Tibial artery (tissue), 4 donors: ENCODE measurements at regions not wholly inside any gene's neighbourhood (a gene's known extent, or its start where the extent isn't known, plus 50 kb on each side); places are given as distances from the start of the nearest gene placed in this dataset.

Experiments
- DNase-seq, 2 donors: peaks; one replicate each; pipeline ENCODE4 v3.0.0-alpha.2; 2019
- H3K27ac ChIP-seq, 2 donors: fragments of 200-600 bp; sonication (generic) in 1 of 2; 1 replicate in 1 of 2; 2 replicates in 1 of 2; pipeline ENCODE4 v1.5.1; 2018 to 2019; ENCODE audit warnings: mild to moderate bottlenecking in 1 of 2
- H3K27me3 ChIP-seq, 2 donors: fragments of 200-600 bp; sonication (generic) in 1 of 2; one replicate each; pipeline versions ENCODE4 v1.5.1 to v1.6.0; 2016 to 2019
- H3K36me3 ChIP-seq, 3 donors: fragments of 200-600 bp; sonication (generic) in 2 of 3; one replicate each; pipeline ENCODE4 v1.5.1; 2016 to 2019; ENCODE audit warnings: mild to moderate bottlenecking in 2 of 3
- H3K4me1 ChIP-seq, 4 donors: fragments of 200-600 bp; sonication (generic) in 2 of 4; 1 replicate in 3 of 4; 2 replicates in 1 of 4; pipeline ENCODE4 v1.5.1; 2016 to 2019
- H3K4me3 ChIP-seq, 2 donors: fragments of 200-600 bp; sonication (generic) in 1 of 2; 1 replicate in 1 of 2; 2 replicates in 1 of 2; pipeline ENCODE4 v1.5.1; 2018 to 2019; ENCODE audit warnings: mild to moderate bottlenecking in 2 of 2
- H3K9me3 ChIP-seq, 3 donors: fragments of 200-600 bp; sonication (generic) in 1 of 3; one replicate each; pipeline ENCODE4 v1.5.1; 2016 to 2019
- intact Hi-C: fragments of 100-400 bp; cut with DNase I; formaldehyde crosslinking; loops from one replicate; pipeline ENCODE4 v1.15.0; 2023; ENCODE audit warnings: low total_unique reads
- TF ChIP-seq, protein P1 (sequence below), 2 experiments: fragments of 200-600 bp in 1 of 2; fragments of 450-650 bp in 1 of 2; IDR thresholded peaks; one replicate each; pipeline ENCODE4 v1.5.1; 2017 to 2019; ENCODE audit warnings: antibody characterized with exemption in 2 of 2, mild to moderate bottlenecking in 1 of 2, moderate library complexity in 1 of 2

DNA sequence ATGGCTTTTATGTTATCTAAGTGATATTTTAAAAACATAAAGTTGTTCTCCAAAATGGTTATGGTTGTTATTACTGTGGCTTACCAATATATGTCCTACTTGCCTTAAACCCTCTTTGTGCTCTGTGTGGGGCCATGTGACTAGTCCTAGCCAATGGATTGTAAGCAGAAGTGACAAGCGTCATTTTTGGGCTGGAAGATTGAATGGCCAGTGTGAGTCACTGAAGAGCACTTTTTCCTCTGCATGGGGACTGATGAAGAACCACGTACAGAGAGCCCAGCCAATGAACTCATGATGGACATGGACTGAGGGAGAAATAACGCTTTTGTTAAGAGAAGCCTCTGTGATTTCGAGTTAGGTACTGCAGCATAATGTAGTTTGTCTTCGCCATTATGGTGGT, 332.7 kb downstream of the EDEM1 start:
- TF ChIP-seq, protein P1, sequence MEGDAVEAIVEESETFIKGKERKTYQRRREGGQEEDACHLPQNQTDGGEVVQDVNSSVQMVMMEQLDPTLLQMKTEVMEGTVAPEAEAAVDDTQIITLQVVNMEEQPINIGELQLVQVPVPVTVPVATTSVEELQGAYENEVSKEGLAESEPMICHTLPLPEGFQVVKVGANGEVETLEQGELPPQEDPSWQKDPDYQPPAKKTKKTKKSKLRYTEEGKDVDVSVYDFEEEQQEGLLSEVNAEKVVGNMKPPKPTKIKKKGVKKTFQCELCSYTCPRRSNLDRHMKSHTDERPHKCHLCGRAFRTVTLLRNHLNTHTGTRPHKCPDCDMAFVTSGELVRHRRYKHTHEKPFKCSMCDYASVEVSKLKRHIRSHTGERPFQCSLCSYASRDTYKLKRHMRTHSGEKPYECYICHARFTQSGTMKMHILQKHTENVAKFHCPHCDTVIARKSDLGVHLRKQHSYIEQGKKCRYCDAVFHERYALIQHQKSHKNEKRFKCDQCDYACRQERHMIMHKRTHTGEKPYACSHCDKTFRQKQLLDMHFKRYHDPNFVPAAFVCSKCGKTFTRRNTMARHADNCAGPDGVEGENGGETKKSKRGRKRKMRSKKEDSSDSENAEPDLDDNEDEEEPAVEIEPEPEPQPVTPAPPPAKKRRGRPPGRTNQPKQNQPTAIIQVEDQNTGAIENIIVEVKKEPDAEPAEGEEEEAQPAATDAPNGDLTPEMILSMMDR (IDR thresholded peaks at IDR 0.05) = no peak
- intact Hi-C loops = no loop called here
- Histone ChIP-seq H3K4me3 (no peak overlapping the region), H3K27ac (no peak overlapping the region), H3K27me3 (no peaks in the 10 kb centered on the region), H3K4me1 (no peaks in the 10 kb centered on the region), H3K36me3 (no peaks in the 10 kb centered on the region), H3K9me3 (peaks cover 0 to 4% (median 0%) of the 10 kb centered on the region in 3 donors)
- DNase-seq = no peak

GRCh38 chr3:5523125-5523524, 335.6 kb downstream of the EDEM1 start:
- Histone ChIP-seq H3K27me3 (no peaks in the 10 kb centered on the region), H3K9me3 (no peaks in the 10 kb centered on the region), H3K27ac (no peak overlapping the region), H3K36me3 (no peaks in the 10 kb centered on the region), H3K4me3 (no peak overlapping the region), H3K4me1 (no peaks in the 10 kb centered on the region)
- TF ChIP-seq, protein P1 (IDR thresholded peaks at IDR 0.05) = no peak
- no peak for DNase-seq
- intact Hi-C loops = no loop called here

GRCh38 chr3:5531039-5531438, 343.5 kb downstream of the EDEM1 start:
- Histone ChIP-seq H3K9me3 (no peaks in the 10 kb centered on the region), H3K4me3 (no peak overlapping the region), H3K27ac (no peak overlapping the region), H3K27me3 (no peaks in the 10 kb centered on the region), H3K4me1 (no peaks in the 10 kb centered on the region), H3K36me3 (no peaks in the 10 kb centered on the region)
- TF ChIP-seq, protein P1 (IDR thresholded peaks at IDR 0.05) = no peak
- intact Hi-C loops = no loop called here
- DNase-seq = no peak

DNA sequence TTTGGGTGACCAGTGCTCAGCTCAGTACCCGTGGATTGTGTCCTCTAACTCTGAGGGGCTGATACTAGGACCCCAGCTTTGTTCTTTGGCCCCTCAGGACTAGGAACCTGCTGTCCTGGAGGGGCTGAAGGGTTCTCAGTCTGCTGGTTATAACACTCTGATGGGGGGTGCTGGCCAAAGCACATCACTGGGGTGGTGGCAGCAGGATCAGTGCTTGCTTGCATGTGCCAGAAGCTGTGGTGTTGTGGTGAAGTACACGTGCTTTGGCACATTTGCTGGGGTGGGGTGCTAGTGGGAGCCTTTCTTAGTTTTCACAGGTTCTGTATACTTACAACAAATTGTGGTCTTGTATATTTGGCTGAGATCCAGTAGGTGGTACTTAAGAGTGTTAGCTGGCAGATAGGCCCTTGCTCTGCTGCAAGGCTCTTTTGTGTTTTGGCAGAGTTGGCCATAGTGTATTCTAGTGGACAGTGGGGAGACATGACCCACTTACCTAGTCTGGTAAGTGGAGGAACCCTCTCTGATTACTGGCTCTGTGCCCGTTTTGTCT, 344.3 kb downstream of the EDEM1 start:
- Histone ChIP-seq H3K4me1 (no peaks in the 10 kb centered on the region), H3K9me3 (no peaks in the 10 kb centered on the region), H3K4me3 (no peak overlapping the region), H3K27me3 (no peaks in the 10 kb centered on the region), H3K27ac (no peak overlapping the region), H3K36me3 (no peaks in the 10 kb centered on the region)
- TF ChIP-seq, protein P1 (IDR thresholded peaks at IDR 0.05) = no peak
- intact Hi-C loops = no loop called here
- no peak for DNase-seq

DNA sequence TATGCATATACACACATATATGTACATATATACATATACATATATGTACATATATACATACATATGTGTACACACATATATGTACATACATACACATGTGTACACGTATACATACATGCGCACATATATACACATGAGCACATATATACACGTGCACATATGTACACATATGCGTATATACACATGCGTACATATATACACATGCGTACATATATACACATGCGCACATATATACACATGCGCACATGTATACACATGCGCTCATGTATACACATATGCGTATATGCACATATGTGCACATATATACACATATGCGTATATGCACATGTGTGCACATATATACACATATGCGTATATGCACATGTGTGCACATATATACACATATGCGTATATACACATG, 353.0 kb downstream of the EDEM1 start:
- no peaks in the 10 kb centered on the region for H3K36me3 ChIP-seq

More for the DNA sequence above, 353.0 kb downstream of the EDEM1 start:
- H3K4me1 ChIP-seq = no peaks in the 10 kb centered on the region
- intact Hi-C loops = no loop called here
- H3K27me3 ChIP-seq = no peaks in the 10 kb centered on the region
- H3K4me3 ChIP-seq = no peak overlapping the region
- TF ChIP-seq, protein P1 (IDR thresholded peaks at IDR 0.05) = no peak
- H3K9me3 ChIP-seq = peaks cover 0 to 4% (median 0%) of the 10 kb centered on the region in 3 donors
- no peak for DNase-seq
- no peak overlapping the region for H3K27ac ChIP-seq
